ENCODE measurements at regions not wholly inside any gene's neighbourhood (a gene's known extent, or its start where the extent isn't known, plus 50 kb on each side); places are given as distances from the start of the nearest gene placed in this dataset.

- DNase-seq = no peak
Observed at GRCh38 chr20:21936261-21936660, 230.8 kb downstream of the PAX1 start.

GRCh38 chr20:21933526-21933925 is 228.1 kb downstream of the PAX1 start:
- DNase-seq = no peak

GRCh38 chr20:21921251-21921650 is 215.8 kb downstream of the PAX1 start:
- no peak for DNase-seq

- DNase-seq = no peak
Observed at GRCh38 chr20:21920211-21920610, 214.7 kb downstream of the PAX1 start.

- DNase-seq = no peak
Observed at GRCh38 chr20:21918398-21918797, 212.9 kb downstream of the PAX1 start.

GRCh38 chr20:21902391-21902790 is 196.9 kb downstream of the PAX1 start:
- DNase-seq = no peak

GRCh38 chr20:21901470-21902275 is 196.2 kb downstream of the PAX1 start:
- DNase-seq = no peak

- no peak for DNase-seq
Observed at GRCh38 chr20:21900431-21900830, 195.0 kb downstream of the PAX1 start.

- no peak for DNase-seq
Observed at GRCh38 chr20:21874921-21875320, 169.5 kb downstream of the PAX1 start.

- no peak for DNase-seq
Observed at GRCh38 chr20:21874127-21874526, 168.7 kb downstream of the PAX1 start.

- DNase-seq = no peak
Observed at GRCh38 chr20:21873291-21873690, 167.8 kb downstream of the PAX1 start.

- no peak for DNase-seq
Observed at GRCh38 chr20:21867811-21868210, 162.3 kb downstream of the PAX1 start.

GRCh38 chr20:21867353-21867752 is 161.9 kb downstream of the PAX1 start:
- no peak for DNase-seq

GRCh38 chr20:21862956-21863355 is 157.5 kb downstream of the PAX1 start:
- DNase-seq = no peak

- no peak for DNase-seq
Observed at GRCh38 chr20:21862259-21862946, 156.9 kb downstream of the PAX1 start.

- DNase-seq = no peak
Observed at GRCh38 chr20:21840991-21841390, 135.5 kb downstream of the PAX1 start.

GRCh38 chr20:21839982-21840381 is 134.5 kb downstream of the PAX1 start:
- DNase-seq = no peak

- no peak for DNase-seq
Observed at GRCh38 chr20:21836346-21836745, 130.9 kb downstream of the PAX1 start.

GRCh38 chr20:21835042-21835441 is 129.6 kb downstream of the PAX1 start:
- no peak for DNase-seq

- DNase-seq = no peak
Observed at GRCh38 chr20:21832442-21833385, 127.2 kb downstream of the PAX1 start.

- DNase-seq = no peak
Observed at GRCh38 chr20:21826976-21827375, 121.5 kb downstream of the PAX1 start.

GRCh38 chr20:21821358-21821757 is 115.9 kb downstream of the PAX1 start:
- DNase-seq = no peak

- no peak for DNase-seq
Observed at GRCh38 chr20:21820688-21821087, 115.2 kb downstream of the PAX1 start.
